GM12873 (cell line): ENCODE measurements at regions not wholly inside any gene's neighbourhood (a gene's known extent, or its start where the extent isn't known, plus 50 kb on each side); places are given as distances from the start of the nearest gene placed in this dataset.

Source experiments
- CTCF ChIP-seq: IDR thresholded peaks from 2 replicates; pipeline ENCODE4 v1.5.1; 2012; ENCODE audit warnings: low read depth, mild to moderate bottlenecking, moderate library complexity, low read length, control low read depth; ENCODE audit not compliant: insufficient read depth; ENCODE audit errors: missing control alignments

- no peak for TF ChIP-seq CTCF
Measured at GRCh38 chr22:49548356-49549202, 279.1 kb downstream of the BRD1 start.

- no peak for TF ChIP-seq CTCF
Measured at GRCh38 chr22:49547751-49548239, 279.9 kb downstream of the BRD1 start.

GRCh38 chr22:49546811-49547585, 280.7 kb downstream of the BRD1 start:
- no peak for TF ChIP-seq CTCF

- no peak for TF ChIP-seq CTCF
Measured at GRCh38 chr22:49545606-49546005, 282.1 kb downstream of the BRD1 start.

- TF ChIP-seq CTCF, result no peak
Measured at GRCh38 chr22:49544286-49544685, 283.4 kb downstream of the BRD1 start.

- TF ChIP-seq CTCF, result no peak
Measured at GRCh38 chr22:49543876-49544275, 283.8 kb downstream of the BRD1 start.

GRCh38 chr22:49541693-49542230, 285.9 kb downstream of the BRD1 start:
- TF ChIP-seq CTCF, result no peak
